ENCODE measurements at regions not wholly inside any gene's neighbourhood (a gene's known extent, or its start where the extent isn't known, plus 50 kb on each side); places are given as distances from the start of the nearest gene placed in this dataset.

GRCh38 chr5:174210596-174211276 lies 165.2 kb downstream of the NSG2 start:
- TF ChIP-seq CTCF (conservative IDR thresholded peaks at IDR 0.05 in 1 of 2, IDR thresholded peaks at IDR 0.05 in 1 of 2; ENCODE audit: extremely low read depth in 1 of 2, insufficient read depth in 1 of 2, low read depth in 1 of 2, low read length in 2 of 2) (no peak), EZH2 (IDR thresholded peaks at IDR 0.05; ENCODE audit: borderline replicate concordance, low read length) (no peak)

Measured in mammary epithelial cell (primary cell).